HG03139 (cell line): ENCODE measurements at regions not wholly inside any gene's neighbourhood (a gene's known extent, or its start where the extent isn't known, plus 50 kb on each side); places are given as distances from the start of the nearest gene placed in this dataset.
"Not testable (repeated sequence)": the region's sequence is repeated elsewhere in the genome, so short reads cannot be mapped to it uniquely, and the experiment has no call there.

Experiments used
- ATAC-seq: cut with Tn5 transposase; IDR thresholded peaks from one replicate; pipeline ENCODE4 v1.9.1; 2021; ENCODE audit not compliant: unreplicated experiment

DNA sequence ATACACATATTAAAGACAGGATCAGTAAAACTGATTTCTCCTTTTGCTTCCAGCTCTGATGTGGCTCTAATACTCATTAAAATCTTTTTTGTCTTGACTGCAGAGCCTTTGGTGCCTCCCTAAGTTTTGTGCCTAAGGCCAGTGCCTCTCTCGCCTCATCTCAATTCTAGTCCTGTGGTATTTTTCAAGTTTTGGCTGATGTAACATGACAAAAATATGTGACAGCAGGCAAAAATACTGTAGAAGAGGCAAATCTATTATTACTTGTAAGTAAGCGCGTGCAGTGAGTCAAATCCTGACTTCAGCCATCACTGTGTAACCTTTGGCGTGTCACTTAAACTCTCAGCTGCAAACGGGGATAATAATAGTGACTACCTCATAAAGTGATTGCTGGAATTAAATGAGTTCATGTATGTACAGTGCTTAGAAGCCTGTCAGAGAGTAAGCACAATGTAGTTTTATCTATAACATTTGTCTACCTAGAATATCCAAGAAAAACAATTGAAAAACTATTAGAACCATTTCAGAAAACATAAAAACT, 74.0 kb downstream of the MAB21L3 start:
- ATAC-seq = no peak

DNA sequence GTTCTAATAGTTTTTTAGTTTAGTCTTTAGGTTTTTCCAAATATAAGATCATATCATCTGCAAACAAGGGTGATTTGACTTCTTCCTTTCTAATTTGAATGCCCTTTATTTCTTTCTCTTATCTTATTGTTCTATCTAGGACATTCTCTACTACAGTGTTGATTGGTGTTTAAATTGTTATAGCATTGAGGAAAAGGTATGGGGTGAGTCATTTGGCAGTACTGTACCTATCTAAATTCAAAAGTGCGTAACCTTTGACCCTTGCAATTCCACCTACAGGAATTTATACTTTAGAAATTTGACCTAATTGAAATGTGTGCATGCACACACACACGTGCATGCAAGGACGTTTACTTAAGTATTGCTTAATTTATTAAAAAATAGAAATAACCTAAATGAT, 78.3 kb downstream of the MAB21L3 start:
- ATAC-seq = no peak

DNA sequence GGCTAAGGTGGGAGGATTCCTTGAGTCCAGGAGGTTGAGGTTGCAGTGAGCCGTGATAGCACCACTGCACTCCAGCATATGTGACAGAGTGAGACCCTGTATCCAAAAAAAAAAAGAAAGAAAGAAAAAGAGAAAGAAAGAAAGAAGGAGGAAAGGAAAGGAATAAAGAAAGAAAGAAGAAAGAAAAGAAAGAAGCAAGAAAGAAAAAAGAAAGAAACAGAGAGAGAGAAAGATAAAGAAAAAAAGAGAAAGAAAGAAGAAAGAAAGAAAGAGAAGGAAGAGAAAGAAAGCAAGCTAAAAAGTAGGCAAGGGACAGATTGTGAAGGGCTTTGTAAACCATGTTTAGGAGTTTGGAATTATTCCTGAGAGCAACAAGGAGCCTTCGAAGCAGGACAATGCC, 80.1 kb downstream of the MAB21L3 start:
- no peak for ATAC-seq

DNA sequence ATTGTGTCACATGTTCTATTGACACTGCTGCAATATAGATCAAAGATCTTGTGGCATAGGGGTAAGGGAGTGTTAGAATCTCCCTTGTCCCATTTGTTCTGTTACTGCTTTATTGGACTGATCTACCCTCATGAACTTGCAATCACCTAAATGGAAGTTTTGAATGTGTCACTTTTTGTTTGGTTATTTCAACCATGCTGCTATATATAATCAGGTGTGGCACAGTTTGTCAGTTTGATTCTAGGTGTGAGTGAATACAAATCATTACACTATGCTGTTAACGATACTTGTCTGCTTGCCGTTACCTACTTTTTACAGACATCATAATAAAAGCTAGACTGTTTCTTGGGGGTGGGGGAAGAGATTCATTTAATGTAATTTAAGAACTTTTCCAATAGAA, 82.6 kb downstream of the MAB21L3 start:
- ATAC-seq = no peak

DNA sequence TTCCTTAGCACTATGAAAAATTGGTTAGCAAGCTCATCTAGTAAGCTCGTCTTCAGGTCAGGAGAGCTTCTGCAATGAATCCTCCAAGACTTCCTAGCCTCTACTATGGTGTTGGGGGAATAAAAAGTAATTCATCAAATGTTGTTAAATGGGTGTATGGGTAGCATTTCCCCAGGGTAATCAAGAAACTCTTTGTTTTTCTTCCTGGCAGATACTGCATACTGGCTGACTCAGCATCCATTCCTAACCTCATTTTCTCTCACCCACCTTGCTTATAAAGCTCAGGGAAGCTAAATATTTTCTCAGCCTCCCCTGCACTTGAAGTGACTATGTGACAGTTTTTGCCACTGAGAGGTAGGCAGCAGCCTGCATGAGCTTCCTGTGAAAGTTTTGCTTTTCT, 83.4 kb downstream of the MAB21L3 start:
- no peak for ATAC-seq

DNA sequence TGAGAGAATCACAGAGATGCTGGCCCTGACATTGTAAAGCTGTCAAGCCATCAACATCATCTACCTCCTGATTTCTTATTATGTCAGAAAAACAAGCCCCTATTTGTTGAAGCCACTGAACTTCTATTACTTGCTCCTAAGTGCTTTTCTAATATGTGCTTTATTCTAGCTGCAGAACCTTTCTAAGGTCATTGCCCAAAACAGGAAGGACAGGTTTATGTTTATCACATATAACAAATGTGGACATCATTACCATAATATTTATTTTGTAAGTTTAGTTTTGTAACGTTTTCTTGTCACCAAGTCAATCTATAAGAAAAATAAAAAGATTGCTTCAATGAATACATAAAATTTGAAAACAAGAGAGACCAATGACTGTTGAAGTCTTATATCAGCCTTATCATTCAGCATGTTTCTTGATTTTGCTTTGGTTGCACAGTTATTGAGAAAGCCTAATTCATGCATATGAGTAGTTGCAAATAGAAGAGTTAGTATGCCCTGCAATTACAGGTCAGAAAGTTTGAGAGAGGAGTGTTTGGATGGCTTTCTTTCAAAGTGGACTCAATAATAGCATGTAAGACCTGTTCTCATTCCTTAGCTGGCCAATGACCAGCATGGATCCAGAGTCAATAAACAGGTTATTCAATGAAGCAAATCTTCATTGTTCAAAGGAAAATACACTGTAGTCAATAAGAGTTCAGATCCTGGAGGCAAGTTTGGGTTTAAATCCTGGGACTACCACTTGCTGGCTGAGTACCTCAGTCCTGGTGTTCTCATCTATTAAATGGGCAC, 84.1 kb downstream of the MAB21L3 start:
- ATAC-seq = no peak

DNA sequence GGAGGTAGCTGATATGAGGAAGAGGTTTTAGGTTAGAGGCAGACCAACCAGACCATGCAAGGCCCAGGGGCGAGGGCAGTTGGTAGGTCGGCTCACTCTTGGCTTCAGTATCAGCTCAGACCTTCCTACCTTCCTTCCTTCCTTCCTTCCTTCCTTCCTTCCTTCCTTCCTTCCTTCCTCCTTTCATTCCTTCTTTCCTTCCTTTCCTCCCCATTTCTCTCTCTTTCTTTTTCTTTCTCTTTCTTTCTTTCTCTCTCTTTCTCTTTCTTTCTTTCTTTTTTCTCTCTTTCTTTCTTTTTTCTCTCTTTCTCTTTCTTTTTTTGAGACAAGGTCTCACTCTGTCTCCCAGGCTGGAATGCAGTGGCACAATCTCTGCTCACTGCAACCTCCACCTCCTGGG, 89.1 kb downstream of the MAB21L3 start:
- ATAC-seq = not testable (repeated sequence)

DNA sequence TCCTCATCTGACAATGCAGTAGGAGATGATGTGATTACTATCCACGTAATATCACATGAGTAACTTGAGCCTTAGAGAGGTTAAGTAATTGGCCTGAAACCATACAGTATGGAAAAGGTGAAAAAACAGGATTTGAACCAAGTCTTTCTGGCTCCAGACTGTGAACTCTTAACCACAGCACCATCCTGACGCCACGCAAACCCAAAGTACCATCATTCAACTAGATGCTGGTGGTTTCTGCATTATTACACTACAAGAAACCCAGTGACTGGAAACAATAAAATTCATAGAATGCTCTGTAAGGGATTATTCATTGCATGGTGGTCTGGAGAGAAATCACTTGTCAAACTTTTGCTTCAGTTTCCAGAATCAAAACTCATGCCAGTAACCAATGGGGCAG, 90.7 kb downstream of the MAB21L3 start:
- no peak for ATAC-seq

DNA sequence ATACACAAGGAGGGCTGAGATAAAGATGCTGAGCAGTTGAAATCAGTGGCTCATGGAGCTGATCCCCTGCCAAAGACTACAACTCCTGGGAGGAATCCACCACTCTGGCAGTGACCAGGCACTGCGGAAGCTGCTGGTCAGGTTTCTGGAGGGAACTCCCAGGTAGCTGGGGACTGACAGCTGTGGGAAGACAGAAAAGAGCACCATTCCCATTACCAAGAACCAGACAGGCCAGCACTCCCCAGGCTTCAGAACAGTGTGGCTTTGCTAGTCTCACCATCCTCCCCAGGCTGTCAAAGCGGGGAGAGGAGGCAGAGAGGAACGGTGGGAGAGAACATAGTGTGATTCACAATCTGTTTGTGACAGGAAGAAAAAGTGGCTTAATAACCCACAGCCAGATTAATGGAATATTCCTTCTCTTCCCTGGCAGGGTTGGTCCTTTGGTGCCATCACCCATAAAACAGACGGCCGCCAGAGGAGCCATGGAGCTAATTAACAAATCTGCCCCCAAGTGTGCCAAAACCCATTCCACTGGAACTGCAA, 92.1 kb downstream of the MAB21L3 start:
- no peak for ATAC-seq

DNA sequence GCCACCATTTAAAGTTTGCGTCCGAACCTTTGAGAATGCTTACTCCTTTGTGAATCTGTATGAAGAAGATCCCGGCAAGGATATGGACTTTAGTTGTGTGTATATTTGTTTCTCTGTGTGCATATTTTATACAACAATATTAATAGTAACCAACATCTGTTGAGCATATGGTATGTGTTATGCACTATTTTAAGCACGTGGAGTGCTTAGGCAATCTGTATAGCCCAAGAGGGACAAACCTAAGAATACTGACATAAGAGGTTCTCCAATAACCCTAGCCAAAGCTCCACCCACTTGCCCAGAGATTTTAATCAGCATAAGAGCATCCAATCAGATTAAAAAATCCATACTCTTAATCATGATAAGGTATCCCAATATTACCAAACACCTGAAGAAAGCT, 92.7 kb downstream of the MAB21L3 start:
- no peak for ATAC-seq

DNA sequence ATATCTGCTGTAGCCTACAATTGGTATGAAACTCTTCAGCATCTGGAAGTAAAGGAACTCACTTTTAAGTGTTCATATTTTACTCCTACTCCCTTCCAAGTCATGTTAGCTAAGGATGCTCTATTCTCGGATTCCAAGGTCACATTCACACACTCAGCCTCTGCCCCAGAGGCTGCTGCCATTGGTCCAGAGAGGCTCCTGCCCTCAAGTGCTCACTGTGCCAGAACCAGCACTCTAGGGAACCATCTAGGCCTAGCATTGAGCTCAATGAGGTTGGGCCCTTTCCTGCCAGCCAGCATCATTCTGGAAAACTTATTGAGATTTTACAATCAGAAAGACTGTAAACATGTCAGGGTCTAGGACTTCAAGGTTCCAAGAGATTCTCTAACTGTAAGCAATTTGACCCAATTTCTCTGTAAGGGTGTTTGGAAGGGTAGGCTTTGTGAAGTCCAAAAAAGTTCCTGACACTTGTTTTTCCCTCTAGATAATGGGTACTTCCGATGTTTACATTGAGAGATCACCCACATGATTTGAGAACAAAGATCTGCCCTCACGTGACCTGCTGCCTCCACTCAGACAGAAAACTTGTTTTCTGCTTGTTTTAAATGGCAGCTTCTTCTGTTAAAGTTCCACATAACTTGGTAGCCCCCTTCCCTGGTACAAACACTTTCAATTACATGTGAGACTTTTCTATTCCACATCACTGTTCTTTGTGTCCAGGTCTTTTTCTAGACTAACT, 94.9 kb downstream of the MAB21L3 start:
- ATAC-seq = no peak

DNA sequence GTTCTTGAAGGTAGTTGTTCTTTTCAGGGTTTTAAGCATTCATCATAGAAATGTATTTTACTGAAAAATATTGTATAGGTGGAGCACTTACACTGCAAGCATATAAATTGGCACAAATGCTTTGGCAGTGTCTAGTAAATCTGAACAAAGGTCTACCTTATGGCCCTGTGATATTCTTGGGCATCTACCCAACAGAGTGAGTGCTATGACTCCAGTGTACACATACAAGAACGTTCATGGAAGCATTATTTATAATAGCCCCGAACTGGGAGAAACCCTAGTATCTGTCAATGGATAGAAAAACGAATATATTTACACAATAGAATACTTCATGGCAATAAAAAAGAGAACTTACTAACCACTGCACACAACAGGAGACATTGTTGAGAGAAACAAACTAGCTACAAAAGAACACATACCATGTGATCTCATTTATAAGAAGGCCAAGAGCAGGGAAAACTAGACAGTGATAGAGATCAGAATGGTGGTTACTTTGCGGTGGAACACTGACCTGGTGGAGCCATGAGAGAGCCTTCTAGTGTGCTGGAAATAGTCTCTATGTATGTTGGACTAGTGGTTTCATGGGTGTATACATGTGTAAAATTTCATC, 96.0 kb downstream of the MAB21L3 start:
- ATAC-seq = no peak

DNA sequence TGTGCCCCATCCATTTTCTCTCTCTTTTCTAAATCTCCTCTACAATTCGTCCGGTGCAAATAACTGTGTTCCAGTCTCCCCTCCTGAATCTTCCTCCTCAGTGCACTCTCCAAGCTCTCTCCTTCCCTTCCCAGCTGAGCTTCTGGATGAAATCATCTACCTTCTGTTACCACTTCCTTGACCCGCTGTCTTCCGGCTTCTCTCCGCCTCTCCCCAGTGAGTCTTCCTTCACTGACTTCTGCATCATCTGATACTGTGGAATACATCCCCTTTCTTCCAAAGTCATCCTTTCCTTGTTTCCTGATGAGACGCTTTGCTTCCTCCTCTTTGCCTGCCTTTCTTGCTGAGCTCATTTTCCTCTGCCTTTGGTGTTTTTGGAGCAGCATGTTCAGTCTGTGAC, 96.9 kb downstream of the MAB21L3 start:
- ATAC-seq = no peak

DNA sequence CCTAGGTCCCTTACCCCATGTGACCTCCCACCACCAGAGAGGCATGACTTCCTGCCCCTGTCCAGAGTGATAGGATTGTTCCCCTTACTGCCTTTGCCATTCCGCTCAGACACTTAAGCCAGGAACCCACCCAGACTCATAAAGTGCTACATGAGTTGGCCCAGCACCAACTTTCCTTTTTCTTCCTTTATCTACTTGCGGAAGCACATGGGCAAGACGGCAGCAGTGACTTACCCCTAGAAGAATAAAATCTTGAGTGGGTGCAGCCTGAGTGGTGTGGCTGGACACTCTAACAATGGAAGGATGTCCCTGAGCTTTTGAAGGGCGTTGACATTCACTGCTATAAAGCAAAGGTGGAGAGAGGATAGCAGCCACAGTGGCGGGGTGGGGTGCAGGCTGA, 100.1 kb downstream of the MAB21L3 start:
- ATAC-seq = no peak

DNA sequence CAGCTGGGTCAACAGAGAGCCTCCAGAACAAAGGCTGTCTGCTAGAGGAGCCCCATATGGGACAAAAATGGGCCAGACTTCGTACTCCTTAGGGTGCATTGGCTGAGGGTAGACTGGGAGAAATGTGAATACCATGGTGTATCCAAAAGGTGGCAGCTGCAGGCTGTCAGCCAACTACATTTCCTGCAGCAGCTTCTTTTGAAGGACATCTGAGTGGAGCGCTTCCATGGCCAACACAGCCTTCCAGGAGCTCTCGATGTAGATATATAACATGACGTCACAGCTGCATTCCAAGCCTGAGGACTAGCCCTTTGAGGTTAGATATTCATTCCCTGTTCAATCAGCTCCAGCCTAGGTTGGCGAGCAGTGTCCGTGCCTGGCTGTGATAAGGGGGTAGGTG, 107.7 kb downstream of the MAB21L3 start:
- no peak for ATAC-seq

DNA sequence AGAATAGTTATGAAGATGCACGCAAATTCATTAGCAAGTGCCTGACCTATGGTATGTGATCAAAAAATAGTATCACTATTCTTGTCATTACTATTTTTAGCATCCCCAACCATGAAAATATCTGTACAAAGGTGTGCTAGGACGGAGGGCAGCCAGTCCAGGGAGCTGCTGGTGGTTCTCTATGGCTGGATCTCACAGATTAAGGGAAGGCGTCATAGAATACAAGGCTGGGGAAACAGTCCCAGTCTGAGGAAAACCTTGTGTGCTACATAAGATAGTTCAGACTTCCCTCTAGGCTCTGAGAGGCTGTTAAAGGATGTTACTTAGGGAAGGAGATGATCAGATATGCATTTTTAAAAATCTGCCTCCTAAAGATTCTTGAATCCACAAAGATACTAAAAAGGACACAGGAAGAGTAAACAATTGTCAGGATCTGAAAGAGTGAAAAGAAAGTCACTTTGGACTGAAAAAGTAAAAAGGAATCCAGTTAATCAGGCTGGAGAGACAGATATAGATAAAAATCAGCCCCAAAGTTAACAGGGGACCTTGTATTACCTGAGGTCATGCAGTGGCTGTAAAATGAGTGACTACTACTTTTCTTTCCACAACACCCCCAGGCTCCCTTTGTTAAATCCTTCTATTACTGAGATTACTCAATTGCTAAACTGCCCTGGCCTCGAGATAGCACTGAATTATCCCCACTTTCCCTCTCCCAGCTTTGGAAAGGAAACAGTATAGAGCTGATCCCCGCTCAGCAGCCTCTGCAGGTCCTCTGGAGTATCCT, 108.6 kb downstream of the MAB21L3 start:
- no peak for ATAC-seq

DNA sequence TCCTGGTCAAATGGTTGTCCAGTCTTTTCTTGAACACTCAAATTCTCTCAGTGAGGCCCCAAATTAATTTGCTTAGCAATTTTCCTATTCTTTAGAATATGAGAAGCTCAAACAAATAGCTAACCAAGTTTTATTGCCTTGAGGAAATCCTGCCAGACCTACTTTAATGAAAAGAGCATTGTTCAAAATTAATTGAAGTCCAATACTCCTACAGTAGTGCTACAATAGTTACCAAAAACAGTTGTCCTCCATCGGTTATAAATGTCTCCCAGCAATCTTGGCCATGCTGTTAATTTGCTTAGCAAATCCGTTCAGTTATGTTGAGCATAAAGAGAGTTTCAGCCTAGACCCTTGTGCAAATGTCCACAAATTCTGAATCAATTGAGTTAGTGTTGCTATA, 112.9 kb downstream of the MAB21L3 start:
- ATAC-seq = no peak

DNA sequence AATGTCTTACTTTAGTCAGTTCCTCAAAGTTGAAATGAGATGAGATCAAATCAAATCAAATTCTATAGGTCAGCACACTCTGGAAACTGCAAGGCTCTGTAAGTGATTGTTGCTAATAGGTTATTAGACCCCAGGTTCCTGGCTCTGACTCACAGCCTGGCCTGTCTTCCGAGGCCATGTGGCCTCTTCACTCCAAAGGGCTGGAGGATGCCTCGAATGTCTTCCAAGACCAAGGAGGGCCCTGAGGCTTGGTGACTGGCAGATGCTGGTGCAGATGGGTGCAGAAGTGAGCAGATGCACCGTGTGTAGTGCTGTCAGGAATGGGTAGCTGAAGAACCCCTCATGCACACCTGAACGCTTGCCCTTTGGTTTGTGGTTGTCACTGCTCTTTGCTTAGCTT, 113.4 kb downstream of the MAB21L3 start:
- ATAC-seq = no peak

DNA sequence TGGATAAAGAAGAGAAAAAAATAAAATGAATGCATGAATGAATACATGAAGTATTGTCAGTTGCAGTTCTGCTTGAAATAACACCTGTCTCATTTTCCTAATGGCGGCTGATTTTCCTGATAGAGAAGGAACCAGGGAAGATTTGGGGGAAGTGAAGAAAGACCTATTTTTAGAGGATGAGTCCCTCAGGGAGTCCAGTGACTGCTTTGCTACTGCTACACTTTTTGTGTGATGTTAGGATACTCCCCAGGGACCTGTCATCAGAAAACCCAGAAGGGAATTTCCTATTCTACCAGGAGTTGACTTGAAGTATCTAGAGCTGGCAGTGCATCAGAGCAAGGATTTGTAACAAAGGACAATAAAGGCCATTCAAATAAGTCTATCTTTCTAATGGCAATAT, 114.8 kb downstream of the MAB21L3 start:
- no peak for ATAC-seq

DNA sequence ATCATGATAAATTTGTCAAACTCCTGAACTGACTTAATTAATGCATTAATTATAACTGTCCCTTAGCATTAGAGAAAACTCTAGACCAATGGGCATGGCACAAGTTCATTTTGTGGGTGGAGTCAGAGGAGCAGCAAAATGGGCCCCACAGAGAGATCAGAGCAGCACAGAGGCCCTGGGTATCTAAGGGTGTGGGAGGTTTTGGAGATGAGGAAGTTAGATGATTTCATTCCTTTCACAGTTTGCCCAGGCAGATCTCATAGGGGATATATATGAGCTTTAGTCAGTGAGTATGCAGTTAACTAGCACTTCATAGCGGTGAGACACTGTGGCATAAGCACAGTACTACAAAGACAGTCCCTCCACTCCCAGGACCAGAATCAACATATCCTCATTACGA, 117.3 kb downstream of the MAB21L3 start:
- no peak for ATAC-seq

DNA sequence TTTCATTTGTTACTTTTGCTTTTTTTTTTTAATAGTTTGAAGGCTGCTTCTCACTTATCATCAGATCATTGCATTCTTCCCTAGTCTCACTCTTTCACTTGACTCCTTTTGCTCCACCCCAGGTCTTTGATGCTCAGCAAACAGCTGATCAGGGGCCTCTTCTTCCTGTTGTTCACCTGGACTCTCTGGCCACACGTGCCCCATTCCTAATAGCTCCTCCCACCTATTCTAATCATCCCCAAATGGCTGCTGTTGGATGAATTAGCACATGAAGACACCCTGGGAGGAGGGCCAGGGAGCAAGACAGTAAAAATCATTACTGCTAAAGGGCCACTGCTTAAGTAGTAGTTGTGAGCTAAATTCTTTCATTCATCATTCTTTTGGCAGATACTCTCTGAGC, 119.5 kb downstream of the MAB21L3 start:
- no peak for ATAC-seq
